Thymus (tissue), 11 donors: ENCODE measurements at regions not wholly inside any gene's neighbourhood (a gene's known extent, or its start where the extent isn't known, plus 50 kb on each side); places are given as distances from the start of the nearest gene placed in this dataset.
A peak's percentile ranks its signal among the peaks of the same experiment; 100 is the strongest.
"Not testable (repeated sequence)": the region's sequence is repeated elsewhere in the genome, so short reads cannot be mapped to it uniquely, and the experiment has no call there.

Experiments
- DNase-seq, 9 donors: peaks; one replicate each; pipeline ENCODE4 v3.0.0-alpha.2; 2013; ENCODE audit warnings: low spot score in 9 of 9, low read depth in 6 of 9, missing footprints in 1 of 9
- H3K27ac ChIP-seq, 2 donors: one replicate each; pipeline ENCODE4 v1.5.1; 2013; ENCODE audit warnings: control low read depth in 1 of 2, low read depth in 1 of 2, low read length in 1 of 2, mild to moderate bottlenecking in 1 of 2, moderate library complexity in 1 of 2
- H3K27me3 ChIP-seq, 2 donors: one replicate each; pipeline ENCODE4 v1.5.1; 2013; ENCODE audit warnings: low read length in 1 of 2; ENCODE audit not compliant: control insufficient read depth in 2 of 2, insufficient read depth in 1 of 2
- H3K36me3 ChIP-seq, 2 donors: one replicate each; pipeline ENCODE4 v1.5.1; 2013; ENCODE audit warnings: low read length in 1 of 2, mild to moderate bottlenecking in 1 of 2, moderate library complexity in 1 of 2; ENCODE audit not compliant: control insufficient read depth in 2 of 2, insufficient read depth in 2 of 2
- H3K4me1 ChIP-seq, 2 donors: one replicate each; pipeline ENCODE4 v1.5.1; 2013; ENCODE audit warnings: low read length in 2 of 2; ENCODE audit not compliant: control insufficient read depth in 2 of 2, insufficient read depth in 2 of 2
- H3K4me3 ChIP-seq, 2 donors: one replicate each; pipeline ENCODE4 v1.5.1; 2013; ENCODE audit warnings: low read length in 2 of 2, control low read depth in 1 of 2, mild to moderate bottlenecking in 1 of 2
- H3K9me3 ChIP-seq, 2 donors: one replicate each; pipeline ENCODE4 v1.5.1; 2013; ENCODE audit warnings: low read length in 1 of 2, mild to moderate bottlenecking in 1 of 2; ENCODE audit not compliant: control insufficient read depth in 2 of 2, insufficient read depth in 1 of 2
- WGBS: extraction: QIAGEN DNeasy Blood & Tissue Kit; methylation state at CpG from one replicate; pipeline ENCODE4 v1.1.7; 2013; 5-methylcytosine and 5-hydroxymethylcytosine counted together
- donor health status: healthy.

DNA sequence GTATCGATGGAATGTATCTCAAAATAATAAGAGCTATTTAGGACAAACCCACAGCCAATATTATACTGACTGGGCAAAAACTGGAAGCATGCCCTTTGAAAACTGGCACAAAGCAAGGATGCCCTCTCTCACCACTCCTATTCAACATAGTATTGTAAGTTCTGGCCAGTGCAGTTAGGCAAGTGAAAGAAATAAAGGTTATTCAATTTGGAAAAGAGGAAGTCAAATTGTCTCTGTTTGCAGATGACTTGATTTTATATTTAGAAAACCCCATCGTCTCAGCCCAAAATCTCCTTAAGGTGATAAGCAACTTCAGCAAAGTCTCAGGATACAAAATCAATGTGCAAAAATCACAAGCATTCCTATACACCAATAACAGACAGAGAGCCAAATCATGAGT, 77.7 kb upstream of the NAMPT start:
- H3K27me3 ChIP-seq, H3K36me3 ChIP-seq, H3K27ac ChIP-seq, H3K4me3 ChIP-seq, H3K9me3 ChIP-seq, DNase-seq, H3K4me1 ChIP-seq: not testable (repeated sequence)
- 63% methylated on average over 2 of the region's 2 CpGs for WGBS

DNA sequence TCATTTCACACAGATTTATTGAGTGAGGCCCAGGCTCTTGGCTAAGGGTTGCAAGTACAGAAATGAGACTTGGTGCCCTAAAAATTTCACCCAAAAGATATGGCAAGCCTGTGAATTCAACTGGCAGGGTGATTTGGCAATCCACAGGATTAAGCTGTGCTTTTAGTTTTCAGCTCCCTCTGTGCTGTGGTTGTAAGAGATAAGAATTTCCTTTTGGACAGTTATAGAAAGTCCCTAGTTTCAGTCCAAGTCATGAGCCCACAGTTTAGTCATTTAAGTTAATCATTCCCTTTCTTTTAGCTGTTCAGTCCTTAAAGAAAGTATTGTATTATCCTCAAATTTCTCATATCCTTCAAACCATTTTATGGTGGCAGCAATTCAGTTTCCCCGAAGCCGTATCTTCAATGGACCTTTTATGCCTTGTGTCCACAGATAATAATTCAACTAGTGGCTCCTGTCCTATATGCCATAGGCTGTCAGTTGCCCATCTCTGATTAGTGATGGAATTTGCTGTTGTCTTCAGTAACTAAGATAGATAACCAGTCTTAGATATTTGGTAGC, 73.4 kb upstream of the NAMPT start:
- Histone ChIP-seq H3K4me3 (no peak overlapping the region), H3K4me1 (no peaks in the 10 kb centered on the region), H3K36me3 (no peaks in the 10 kb centered on the region), H3K27ac (no peak overlapping the region), H3K9me3 (no peaks in the 10 kb centered on the region), H3K27me3 (no peaks in the 10 kb centered on the region)
- WGBS, result 98% methylated on average over 2 of the region's 2 CpGs
- DNase-seq, result no peak

DNA sequence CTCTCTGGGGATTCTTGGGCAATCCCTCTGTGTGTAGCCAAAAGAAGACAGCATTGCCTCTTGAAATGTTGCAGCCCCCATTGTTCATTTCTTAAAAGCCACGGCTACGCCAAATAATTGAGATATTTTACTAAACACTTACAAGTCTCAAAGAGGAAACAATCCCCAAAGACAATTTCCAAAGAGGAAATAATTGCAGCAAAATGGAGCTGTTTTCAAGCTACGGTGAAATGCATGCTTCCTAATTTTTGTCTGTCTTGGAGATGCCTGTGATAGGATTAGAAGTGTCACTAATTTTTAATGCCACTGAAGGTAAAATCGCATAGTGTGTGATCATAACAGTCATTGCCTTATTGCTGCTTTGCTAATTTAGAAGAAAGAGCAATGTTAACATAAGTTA, 72.9 kb upstream of the NAMPT start:
- H3K4me3 ChIP-seq, result no peak overlapping the region
- DNase-seq, result no peak
- H3K36me3 ChIP-seq, result no peaks in the 10 kb centered on the region
- no peak overlapping the region for H3K27ac ChIP-seq
- H3K27me3 ChIP-seq, result no peaks in the 10 kb centered on the region
- H3K9me3 ChIP-seq, result no peaks in the 10 kb centered on the region
- 79% methylated on average over 4 of the region's 4 CpGs for WGBS
- H3K4me1 ChIP-seq, result no peaks in the 10 kb centered on the region

DNA sequence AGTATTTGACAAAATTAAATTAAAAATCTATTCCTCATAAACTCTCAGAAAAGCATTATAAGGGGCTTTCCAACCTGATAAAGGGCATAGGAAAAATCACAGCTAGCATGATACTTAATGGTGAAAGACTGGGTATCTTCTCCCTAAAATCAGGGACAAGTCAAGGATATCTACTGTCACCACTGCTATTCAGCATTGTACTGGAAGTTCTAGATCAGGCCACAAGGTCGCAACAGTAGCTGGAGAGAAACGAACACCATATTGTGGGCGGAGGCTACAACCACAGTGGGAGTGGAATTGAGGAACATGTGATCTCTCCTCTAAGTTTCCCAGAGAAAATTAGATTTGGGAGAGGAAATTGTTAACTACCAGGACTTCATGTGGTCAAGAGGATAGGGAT, 70.0 kb upstream of the NAMPT start:
- no peak overlapping the region for H3K4me3 ChIP-seq
- no peak overlapping the region for H3K27ac ChIP-seq
- H3K9me3 ChIP-seq, result peaks cover 0 to 2% of the 10 kb centered on the region in 2 donors
- no peaks in the 10 kb centered on the region for H3K36me3 ChIP-seq
- no peak for DNase-seq
- H3K4me1 ChIP-seq, result no peaks in the 10 kb centered on the region
- WGBS, result 95% methylated on average over 3 of the region's 3 CpGs
- no peaks in the 10 kb centered on the region for H3K27me3 ChIP-seq

DNA sequence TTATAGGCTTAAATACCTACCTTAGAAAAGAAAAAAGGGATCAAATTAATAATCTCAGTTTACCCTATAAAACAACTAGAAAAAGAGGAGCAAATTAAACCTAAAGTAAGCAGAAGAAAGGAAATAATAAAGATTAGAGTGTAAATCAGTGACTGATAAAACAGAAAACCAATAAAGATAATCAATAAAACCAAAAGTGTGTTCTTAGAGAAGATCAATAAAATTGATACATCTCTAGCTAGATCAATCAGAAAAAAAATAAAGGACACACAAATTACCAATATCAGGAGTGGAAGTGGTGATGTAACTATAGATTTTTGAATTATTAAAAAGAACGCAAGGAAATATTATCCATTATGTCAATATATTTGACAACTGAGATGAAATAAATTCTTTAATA, 69.2 kb upstream of the NAMPT start:
- H3K4me3 ChIP-seq, result no peak overlapping the region
- H3K4me1 ChIP-seq, result no peaks in the 10 kb centered on the region
- H3K27me3 ChIP-seq, result no peaks in the 10 kb centered on the region
- peaks cover 0 to 2% of the 10 kb centered on the region in 2 donors for H3K9me3 ChIP-seq
- WGBS, result 0% methylated on average over 1 of the region's 1 CpG
- DNase-seq, result no peak
- no peaks in the 10 kb centered on the region for H3K36me3 ChIP-seq
- H3K27ac ChIP-seq, result no peak overlapping the region

DNA sequence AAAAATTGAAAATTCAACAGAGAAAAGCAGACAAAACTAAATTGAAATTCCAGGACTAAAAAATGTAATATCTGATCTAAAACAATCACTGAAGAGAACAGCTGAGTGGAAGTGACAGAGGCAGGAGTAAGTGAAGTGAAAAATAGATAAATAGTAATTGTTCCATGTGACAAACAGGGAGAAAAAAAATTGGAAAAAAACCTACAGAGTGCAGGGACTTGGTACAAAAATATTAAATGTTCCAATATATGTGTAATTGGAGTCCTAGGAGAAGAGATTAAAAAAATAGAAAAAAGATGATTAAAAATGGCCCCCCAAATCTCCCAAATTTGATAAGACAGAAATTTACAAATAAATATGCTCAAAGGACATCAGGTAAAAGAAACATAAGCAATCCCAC, 63.4 kb upstream of the NAMPT start:
- DNase-seq, result no peak
- H3K4me1 ChIP-seq, result no peaks in the 10 kb centered on the region
- no peak overlapping the region for H3K4me3 ChIP-seq
- peaks cover 0 to 2% of the 10 kb centered on the region in 2 donors for H3K9me3 ChIP-seq
- H3K27me3 ChIP-seq, result no peaks in the 10 kb centered on the region
- no peak overlapping the region for H3K27ac ChIP-seq
- no peaks in the 10 kb centered on the region for H3K36me3 ChIP-seq

DNA sequence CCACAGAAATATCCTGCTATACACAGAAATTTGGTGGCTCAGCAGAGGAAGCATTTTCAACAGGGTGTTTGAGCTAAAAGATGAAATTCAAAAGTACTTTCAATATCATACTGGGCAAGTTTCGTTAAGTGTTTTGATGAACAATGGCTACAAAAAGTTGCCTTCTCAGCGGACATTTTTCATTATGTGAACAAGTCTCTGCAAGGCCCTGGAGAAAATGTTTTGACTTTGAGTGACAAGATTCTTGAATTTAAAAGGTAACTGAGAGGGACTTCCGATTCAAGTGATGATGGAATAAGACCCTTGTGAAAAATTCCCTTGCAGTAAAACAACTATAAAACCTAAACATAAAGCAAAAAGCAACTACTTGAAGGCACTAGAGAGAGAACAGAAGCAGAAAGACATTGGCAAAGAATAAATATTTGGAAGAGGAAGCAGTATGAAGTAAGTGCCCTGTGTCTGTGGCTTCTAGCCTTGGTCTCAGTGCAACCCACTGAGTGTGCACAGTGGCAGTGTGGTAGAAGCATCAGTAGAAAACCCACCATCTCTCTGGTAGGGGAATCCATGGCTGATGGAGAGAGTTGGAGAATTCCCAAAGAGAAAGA, 62.5 kb upstream of the NAMPT start:
- H3K4me1 ChIP-seq, result no peaks in the 10 kb centered on the region
- H3K27ac ChIP-seq, result no peak overlapping the region
- no peak for DNase-seq
- no peak overlapping the region for H3K4me3 ChIP-seq
- WGBS, result 92% methylated on average over 3 of the region's 3 CpGs
- H3K36me3 ChIP-seq, result no peaks in the 10 kb centered on the region
- no peaks in the 10 kb centered on the region for H3K27me3 ChIP-seq
- peaks cover 0 to 2% of the 10 kb centered on the region in 2 donors for H3K9me3 ChIP-seq

DNA sequence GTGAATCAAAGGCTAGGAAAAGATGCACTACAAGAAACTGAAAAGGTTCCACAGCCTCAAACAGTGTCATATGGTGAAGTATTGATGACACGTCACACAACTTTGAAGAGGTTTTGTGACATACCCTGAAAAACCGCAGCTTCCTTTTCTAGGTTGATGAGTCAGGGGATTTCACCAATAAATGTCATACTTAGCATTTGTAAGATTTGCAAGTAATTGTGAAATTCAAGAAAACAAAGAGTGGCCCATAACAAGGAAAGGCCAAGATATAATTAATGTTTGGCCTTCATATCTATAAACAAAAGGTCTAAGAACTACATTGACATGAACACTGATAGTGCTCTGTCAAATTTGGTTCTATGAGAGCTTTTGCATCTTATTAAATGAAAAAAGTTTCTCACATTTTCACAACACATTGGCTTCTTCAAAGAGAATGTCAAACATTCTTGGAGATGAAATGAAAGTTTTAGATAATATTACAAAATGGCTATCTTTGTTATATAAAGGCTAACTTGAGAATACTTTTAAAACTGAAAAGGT, 62.0 kb upstream of the NAMPT start:
- peaks cover 0 to 2% of the 10 kb centered on the region in 2 donors for H3K9me3 ChIP-seq
- no peaks in the 10 kb centered on the region for H3K36me3 ChIP-seq
- H3K4me1 ChIP-seq, result no peaks in the 10 kb centered on the region
- DNase-seq, result peak in 7 of 9 donors; percentile 19 to 80 (median 33)
- no peak overlapping the region for H3K27ac ChIP-seq
- no peak overlapping the region for H3K4me3 ChIP-seq
- no peaks in the 10 kb centered on the region for H3K27me3 ChIP-seq
- 30% methylated on average over 2 of the region's 2 CpGs for WGBS

DNA sequence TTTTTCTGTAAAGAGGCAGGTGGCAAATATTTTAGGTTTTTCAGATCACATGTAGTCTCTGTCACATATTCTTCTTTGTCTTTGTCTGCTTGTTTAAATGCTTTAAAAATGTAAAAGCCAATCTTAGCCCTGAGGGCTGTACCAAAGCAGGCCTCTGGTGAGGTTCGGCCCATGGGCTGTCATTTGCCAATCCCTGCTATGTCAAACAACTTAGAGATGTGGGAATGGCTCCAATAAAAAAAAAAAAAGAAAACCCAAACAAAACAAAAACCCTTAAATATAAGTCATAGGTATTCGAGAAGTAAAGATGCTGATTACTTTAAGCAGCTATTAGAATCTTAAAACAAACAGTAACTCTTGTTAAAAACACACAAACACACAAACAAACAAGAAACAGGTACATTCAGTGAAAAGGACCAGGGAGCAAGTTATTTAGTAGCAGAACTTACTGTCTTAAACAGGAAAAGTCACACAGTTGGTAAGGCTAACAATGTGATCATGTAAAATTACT, 61.4 kb upstream of the NAMPT start:
- H3K4me1 ChIP-seq, result no peaks in the 10 kb centered on the region
- no peak overlapping the region for H3K27ac ChIP-seq
- no peak for DNase-seq
- 96% methylated on average over 2 of the region's 2 CpGs for WGBS
- peaks cover 0 to 3% of the 10 kb centered on the region in 2 donors for H3K9me3 ChIP-seq
- H3K27me3 ChIP-seq, result no peaks in the 10 kb centered on the region
- no peak overlapping the region for H3K4me3 ChIP-seq
- no peaks in the 10 kb centered on the region for H3K36me3 ChIP-seq
